Stimulated activated CD4-positive, alpha-beta T cell treated with anti-CD3 and anti-CD28 coated beads, Interleukin-2, amount 100 ng/mL, for 24 hours (primary cell): ENCODE measurements at regions not wholly inside any gene's neighbourhood (a gene's known extent, or its start where the extent isn't known, plus 50 kb on each side); places are given as distances from the start of the nearest gene placed in this dataset.

Experiments used
- DNase-seq, 2 donors: peaks; one replicate each; pipeline ENCODE4 v3.0.0-alpha.2; 2020

DNA sequence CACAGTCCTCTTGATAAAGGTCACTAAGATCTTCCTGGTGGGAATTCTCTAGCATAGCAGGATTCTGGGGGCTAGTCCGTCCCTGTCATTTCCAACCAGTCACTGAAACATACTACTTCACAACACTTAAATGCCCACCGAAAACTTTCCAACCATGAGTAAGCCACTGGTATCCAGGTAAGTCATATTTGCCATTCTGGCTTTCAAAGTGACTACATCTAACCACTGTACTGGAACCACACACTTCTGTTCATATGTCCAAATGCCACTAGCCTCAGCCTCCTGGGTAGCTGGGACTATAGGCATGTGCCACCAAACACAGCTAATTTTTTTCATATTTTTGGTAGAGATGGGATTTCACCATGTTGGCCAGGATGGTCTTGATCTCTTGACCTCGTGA is 64.3 kb upstream of the VANGL1 start:
- no peak for DNase-seq

- no peak for DNase-seq
These were observed 66.1 kb upstream of the VANGL1 start for GRCh38 chr1:115575661-115576060.

DNA sequence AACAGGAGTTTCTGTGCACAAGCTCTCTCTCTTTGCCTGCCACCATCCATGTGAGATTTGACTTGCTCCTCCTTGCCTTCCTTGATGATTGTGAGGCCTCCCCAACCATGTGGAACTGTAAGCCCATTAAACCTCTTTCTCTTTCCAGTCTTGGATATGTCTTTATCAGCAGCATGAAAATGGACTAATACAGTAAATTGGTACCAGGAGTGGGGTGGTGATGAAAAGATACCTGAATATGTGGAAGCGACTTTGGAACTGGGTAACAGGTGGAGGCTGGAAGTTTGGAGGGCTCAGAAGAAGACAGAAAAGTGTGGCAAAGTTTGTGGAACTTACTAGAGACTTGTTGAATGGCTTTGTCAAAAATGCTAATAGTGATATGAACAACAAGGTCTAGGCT is 69.1 kb upstream of the VANGL1 start:
- DNase-seq: no peak

DNA sequence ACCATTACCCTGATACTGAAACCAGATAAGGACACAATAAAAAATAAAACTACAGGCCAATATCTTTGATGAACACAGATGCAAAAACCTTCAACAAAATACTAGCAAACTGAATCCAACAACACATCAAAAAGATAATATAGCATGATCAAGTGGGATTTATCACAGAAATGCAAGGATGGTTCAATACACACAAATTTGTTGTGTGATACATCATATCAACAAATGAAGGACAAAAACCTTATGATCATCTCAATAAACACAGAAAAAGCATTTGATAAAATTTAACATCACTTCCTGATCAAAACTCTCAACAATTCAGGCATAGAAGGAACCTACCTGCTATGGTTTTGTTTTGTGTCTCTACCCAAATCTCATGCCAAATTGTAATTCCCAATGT is 74.3 kb upstream of the VANGL1 start:
- DNase-seq: no peak

GRCh38 chr1:115565791-115566190 is 76.0 kb upstream of the VANGL1 start:
- DNase-seq: no peak

GRCh38 chr1:115565353-115565752 is 76.4 kb upstream of the VANGL1 start:
- no peak for DNase-seq

- DNase-seq: no peak
These were observed 77.6 kb upstream of the VANGL1 start for GRCh38 chr1:115564201-115564600.

GRCh38 chr1:115560027-115560426 is 81.7 kb upstream of the VANGL1 start:
- DNase-seq: no peak

DNA sequence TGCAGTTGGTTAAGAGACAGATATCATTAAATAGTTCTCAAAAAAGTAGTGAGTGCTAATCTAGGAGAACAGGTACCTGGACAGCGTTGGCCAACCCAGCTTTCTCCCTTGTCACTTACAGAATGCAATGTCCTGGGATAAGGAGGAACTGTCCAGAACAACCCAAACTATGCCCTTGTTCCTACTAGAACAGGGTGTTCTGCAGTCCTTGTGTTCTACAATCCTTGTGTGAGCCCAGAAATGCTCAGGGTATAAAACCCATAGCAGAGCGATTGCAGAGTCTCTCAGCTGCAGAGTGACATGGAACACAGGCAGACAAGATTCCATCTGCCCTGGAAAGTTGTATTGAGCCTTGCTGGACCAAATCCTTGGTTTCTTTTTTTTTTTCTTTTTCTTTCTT is 83.5 kb upstream of the VANGL1 start:
- no peak for DNase-seq

DNA sequence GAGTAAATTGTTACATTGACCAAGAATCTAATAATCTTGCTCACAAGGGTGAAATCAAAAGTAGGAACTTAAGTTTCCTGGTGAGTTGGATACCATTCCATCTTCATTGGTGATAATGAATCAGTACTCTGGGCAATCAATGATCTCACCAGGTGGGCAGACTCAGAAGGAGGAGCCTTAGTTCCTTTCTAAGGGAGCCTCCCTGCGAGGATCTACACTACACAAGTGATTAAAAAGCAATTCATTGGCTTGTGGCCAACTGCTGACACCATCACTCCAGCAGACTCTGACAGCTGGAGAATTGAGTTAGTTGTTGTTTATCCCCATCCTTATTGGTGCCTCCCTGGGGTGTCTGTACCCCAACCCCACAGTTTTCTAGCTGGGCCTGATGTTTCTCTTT is 84.1 kb upstream of the VANGL1 start:
- no peak for DNase-seq

- DNase-seq: no peak
These were observed 85.5 kb upstream of the VANGL1 start for GRCh38 chr1:115556236-115556635.

DNA sequence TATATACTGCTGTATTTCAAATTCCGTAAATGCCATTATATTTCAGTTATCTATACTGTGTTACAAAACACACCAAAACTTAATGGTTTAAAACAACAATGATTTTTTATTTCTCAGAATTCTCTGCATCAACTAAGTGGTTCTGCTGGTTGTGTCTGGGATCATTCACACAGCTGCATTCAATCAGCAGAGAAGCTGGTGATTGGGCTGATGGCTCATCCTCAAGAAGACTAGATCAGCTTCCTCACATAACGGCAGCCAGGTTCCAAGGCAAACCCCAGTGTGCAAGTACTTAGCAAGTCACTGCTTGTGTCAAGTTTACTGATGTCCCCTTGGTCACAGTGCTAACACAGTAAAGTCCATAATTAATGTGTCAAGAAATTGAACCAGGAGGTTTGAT is 86.3 kb upstream of the VANGL1 start:
- DNase-seq: no peak

DNA sequence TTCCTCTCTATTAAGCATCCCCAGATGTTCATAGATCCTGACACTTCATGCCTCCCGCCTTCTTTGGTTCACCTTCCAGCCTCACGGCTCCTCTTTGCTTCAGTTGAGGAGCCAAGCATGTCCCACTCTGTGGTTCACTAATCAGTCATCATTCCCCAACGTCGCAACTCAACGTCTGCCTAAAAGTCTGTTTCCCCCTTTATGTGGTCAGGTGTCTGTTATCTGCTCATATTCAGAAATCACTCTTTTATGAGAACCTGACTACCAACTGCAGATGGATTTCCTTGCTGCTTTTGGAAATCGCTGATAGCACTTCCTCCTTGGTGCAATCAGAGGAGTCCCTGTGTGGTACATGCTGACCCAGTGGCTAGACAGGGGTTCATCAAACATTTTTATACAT is 94.1 kb upstream of the VANGL1 start:
- DNase-seq: no peak

DNA sequence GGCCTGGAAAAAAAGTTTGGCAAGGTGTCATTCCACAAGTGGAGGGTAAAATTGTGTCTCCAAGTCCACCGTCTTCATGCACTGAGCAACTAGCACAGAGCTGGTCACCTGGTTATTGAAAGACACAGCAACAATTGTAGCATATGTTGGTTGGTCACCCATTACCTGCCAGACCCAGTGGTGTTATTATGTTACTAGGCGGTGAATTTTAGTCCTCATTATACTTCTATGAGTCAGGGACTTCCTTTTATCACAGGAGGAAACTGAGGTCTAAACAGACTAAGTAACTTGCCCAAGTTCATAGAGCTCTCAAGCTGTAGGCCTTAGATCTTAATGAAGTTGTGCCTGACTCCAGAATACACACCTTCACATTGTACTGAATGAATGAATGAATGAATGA is 94.9 kb upstream of the VANGL1 start:
- no peak for DNase-seq

GRCh38 chr1:115545791-115546733 is 95.7 kb upstream of the VANGL1 start:
- DNase-seq: no peak

GRCh38 chr1:115545096-115545720 is 96.6 kb upstream of the VANGL1 start:
- no peak for DNase-seq

GRCh38 chr1:115544131-115544530 is 97.6 kb upstream of the VANGL1 start:
- DNase-seq: no peak

- DNase-seq: no peak
These were observed 98.5 kb upstream of the VANGL1 start for GRCh38 chr1:115543247-115543646.

DNA sequence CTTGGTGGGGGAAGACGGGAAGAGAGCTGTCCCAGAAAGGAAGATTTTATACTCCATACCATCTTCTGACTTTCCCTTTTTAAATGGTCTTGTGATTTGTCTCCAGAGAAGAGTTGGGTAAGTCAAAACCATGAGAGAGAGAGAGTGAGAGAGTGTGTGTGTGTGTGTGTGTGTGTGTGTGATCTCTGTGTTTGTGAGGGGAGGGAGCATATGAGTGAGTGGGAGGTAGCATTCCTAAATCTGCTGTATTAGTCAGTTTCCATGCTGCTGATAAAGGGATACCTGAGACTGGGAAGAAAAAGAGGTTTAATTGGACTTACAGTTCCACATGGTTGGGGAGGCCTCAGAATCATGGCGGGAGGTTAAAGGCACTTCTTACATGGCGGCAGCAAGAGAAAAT is 102.0 kb upstream of the VANGL1 start:
- DNase-seq: no peak

DNA sequence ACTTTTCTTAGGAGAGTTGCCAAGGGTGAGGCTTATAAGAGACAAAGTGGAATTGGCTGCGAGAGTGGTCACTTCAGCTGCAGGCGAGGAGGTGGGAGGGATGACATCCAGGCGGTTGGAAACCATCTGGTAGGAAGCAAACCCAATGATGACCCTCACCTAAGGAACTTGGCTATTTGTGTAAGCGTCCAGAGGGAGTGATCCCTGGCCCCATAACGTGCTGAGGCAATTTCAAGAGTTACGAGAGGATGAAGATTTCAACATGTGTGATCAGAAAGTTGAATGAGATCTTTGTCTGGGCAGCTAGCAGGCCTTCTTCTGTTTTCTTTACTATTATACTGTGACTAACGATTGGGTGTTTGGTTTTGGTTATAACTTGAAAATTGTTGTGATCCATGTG is 102.7 kb upstream of the VANGL1 start:
- DNase-seq: no peak

DNA sequence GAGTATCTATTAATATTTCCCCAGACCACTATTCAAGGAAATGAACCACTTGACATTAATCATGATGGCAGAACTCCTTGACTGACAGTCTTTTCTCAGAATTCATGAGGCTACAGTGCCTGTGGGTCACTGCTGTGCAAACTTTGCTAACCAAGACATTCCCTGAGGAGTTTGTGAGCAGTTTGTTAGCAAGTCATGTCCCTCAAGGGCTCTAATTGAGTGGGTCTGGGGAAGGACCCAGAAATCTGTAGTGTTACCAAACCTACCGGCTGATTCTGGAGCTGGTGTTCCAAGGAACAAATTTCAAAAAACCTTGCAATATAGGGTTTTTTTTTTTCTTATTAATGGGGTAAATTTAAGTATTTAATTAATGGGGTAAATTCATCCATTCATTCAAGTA is 103.2 kb upstream of the VANGL1 start:
- DNase-seq: no peak

GRCh38 chr1:115537415-115537814 is 104.4 kb upstream of the VANGL1 start:
- DNase-seq: no peak

DNA sequence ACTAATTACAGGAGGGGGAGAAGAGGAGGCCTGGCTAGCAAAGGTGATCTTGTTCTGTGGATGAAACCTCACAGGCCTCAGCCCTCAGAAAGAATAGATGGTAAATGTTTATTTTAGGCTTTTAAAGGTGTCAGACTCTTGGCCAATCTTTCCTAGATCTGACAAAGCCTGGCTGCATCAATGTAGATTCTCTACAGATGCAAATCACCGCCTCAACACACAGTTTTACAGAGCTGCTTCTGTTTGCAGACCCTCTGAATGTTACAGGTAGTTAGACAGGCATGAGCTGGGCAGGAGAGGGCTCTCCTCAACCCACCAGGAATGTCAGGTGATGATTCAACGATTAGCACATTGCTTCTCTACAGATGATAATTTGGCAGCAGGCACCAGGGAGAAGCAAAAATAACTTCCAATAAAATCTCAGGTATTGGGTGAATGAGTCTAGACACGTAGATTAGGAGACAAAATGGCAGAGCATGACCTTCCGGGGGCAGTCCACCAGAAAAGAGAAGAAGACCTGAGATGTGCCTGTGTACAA is 105.4 kb upstream of the VANGL1 start:
- no peak for DNase-seq

DNA sequence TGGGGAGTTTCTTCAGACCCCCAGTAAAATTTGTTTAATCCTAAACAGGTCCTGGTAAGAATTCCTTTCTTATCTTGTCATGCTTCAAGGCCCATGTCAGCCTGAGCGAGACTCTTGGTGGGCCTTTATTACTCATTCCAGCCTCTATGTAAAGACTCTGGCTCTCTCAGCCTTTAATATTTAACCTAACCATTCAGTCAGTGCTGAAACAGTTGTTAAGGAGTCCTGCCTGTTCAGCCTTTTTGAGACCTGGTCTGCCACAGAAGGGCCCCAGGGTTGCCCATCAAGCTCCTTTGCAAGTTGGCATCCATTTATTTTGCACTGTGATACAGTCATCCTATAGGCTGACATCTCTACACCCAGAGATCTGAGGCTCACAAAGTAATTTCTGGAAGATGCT is 107.7 kb upstream of the VANGL1 start:
- DNase-seq: no peak
